ENCODE measurements at regions not wholly inside any gene's neighbourhood (a gene's known extent, or its start where the extent isn't known, plus 50 kb on each side); places are given as distances from the start of the nearest gene placed in this dataset.

- no peak for TF ChIP-seq POLR2A (IDR thresholded peaks at IDR 0.05; ENCODE audit: low read depth, low read length)
- TF ChIP-seq CTCF (IDR thresholded peaks at IDR 0.05; ENCODE audit: extremely low read depth in 1 of 2, insufficient read depth in 1 of 2, low read depth in 1 of 2, low read length in 2 of 2), result no peak
- TF ChIP-seq MAX (IDR thresholded peaks at IDR 0.05; ENCODE audit: insufficient read depth, insufficient read length), result no peak
- no peak for TF ChIP-seq EZH2 (IDR thresholded peaks at IDR 0.05; ENCODE audit: borderline replicate concordance, low read depth, low read length, severe bottlenecking)
- TF ChIP-seq JUN (IDR thresholded peaks at IDR 0.05; ENCODE audit: borderline replicate concordance, insufficient read depth, insufficient read length, low read depth), result no peak
- TF ChIP-seq POLR2AphosphoS5 (IDR thresholded peaks at IDR 0.05; ENCODE audit: insufficient read depth, low read depth, low read length), result no peak
- TF ChIP-seq MYC (IDR thresholded peaks at IDR 0.05; ENCODE audit: low read depth, low read length), result no peak
- no peak for TF ChIP-seq GATA2 (IDR thresholded peaks at IDR 0.05; ENCODE audit: insufficient read depth, insufficient read length, low read depth, low read length)
- no peak for TF ChIP-seq FOS (IDR thresholded peaks at IDR 0.05; ENCODE audit: borderline replicate concordance, insufficient read depth, low read length)
These were observed 208.0 kb upstream of the DMRT1 start for GRCh38 chr9:633461-633860.

Data from endothelial cell of umbilical vein (primary cell).